HG02852 (cell line): ENCODE measurements at regions not wholly inside any gene's neighbourhood (a gene's known extent, or its start where the extent isn't known, plus 50 kb on each side); places are given as distances from the start of the nearest gene placed in this dataset.
"Not testable (repeated sequence)": the region's sequence is repeated elsewhere in the genome, so short reads cannot be mapped to it uniquely, and the experiment has no call there.

Source experiments
- ATAC-seq: cut with Tn5 transposase; IDR thresholded peaks from one replicate; pipeline ENCODE4 v1.9.1; 2021; ENCODE audit warnings: mild to moderate bottlenecking, moderate library complexity; ENCODE audit not compliant: unreplicated experiment

DNA sequence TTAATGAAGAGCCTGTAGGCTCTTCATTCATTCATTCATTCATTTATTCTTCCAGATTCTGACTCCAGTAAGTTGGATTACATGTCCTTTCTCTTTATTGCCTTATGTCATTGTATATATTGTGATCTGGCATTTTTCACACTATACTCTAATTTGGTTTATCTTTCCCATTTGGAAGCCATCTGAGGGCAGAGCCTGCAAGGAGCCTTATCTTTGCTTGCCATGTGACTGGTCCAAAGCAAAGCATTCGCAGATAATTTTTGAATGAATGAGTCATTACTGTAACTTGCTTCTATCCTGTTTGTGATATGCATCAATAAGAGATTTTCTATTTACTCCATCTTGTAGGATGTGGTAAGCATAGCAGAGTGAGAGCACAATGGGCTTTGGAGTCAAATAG lies 108.4 kb upstream of the DAB1 start:
- ATAC-seq: no peak

DNA sequence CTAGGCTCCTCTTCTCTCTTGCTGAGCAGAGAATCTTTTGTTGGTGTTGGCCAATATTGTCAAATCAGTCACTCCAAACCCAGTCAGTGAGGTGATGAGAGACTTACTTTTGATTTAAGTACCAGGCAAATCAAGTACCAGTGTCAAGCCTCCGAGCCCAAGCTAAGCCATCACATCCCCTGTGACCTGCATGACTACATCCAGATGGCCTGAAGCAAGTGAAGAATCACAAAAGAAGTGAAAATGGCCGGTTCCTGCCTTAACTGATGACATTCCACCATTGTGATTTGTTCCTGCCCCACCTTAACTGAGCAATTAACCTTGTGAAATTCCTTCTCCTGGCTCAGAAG lies 107.0 kb upstream of the DAB1 start:
- ATAC-seq: not testable (repeated sequence)

DNA sequence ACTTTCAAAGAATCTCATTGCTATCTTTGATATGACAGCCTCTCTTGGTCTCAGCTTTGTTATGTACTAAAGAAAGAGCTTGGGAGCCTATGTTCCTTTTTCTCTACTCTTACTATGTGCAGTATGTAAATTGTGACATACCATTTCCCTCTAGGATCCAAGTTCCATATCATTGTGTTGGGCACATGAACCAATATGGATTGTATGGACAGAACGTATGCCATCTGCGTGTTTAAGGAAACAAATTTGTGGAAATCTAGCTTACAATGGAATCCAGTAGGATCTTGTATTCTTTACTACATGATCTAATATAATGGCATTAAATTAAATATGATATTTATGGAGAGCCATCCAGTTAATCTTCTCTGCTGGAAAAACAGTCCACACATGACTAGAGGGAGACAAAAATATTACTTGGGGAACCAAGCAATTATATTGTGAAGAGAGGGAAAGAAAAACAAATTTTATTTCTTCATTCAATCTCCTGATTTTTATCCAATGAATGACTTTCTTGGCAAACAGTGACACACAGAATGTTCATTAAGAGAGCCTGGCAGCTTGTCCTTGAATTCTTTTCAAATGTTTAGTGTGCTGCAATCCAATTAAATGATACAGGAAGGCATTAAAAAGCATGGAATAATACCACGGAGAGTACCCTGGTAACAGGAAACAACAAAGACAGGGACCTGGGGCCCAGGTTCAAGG lies 106.5 kb upstream of the DAB1 start:
- ATAC-seq: no peak

DNA sequence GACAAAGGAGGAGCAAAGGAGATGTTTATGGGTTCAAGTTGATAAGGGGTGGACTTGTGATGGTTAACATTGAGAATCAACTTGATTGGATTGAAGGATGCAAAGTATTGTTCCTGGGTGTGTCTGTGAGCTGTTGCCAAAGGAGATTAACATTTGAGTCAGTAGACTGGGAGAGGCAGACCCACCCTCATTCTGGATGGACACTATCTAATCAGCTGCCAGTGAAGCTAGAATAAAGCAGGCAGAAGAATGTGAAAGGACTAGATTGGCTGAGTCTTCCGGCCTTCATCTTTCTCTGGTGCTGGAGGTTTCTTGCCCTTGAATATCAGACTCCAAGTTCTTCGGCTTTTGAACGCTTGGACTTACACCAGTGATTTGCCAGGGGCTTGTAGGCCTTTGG lies 98.7 kb upstream of the DAB1 start:
- no peak for ATAC-seq

DNA sequence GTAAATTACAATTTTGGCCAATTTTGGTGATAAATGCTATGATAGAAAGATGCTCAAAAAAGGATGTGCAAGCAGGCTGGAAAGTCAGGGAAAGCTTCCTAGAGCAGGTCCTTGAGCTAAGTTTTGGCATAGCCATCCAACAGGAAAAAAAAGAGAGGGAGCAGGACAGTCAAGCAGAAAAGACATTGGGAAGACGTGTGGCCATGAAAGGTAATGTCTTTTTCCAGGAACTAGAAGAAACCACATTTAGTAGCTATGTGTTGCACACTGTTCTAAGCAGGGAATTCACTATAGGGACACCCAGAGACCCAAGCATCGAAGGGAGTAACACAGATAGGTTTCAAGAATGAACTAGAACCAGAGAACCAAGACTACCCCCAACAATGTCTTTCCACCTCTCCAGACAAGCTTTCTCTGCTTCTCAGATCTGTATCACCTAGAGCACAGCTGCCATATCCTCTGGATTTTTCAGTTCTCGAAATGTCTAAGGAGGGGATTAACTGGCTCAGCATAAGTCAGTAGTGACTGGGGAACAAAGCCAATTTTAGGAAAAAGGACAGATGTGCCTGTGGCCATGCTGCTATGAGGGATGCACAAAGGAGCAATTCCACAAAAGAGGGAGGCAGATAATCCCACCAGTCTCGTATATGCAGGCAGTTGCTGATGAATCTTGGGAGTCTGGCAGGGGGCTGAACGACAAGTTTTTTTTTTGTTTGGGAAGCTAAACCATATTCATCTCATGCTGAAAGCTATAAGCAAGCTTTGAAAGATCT lies 97.1 kb upstream of the DAB1 start:
- ATAC-seq: no peak

DNA sequence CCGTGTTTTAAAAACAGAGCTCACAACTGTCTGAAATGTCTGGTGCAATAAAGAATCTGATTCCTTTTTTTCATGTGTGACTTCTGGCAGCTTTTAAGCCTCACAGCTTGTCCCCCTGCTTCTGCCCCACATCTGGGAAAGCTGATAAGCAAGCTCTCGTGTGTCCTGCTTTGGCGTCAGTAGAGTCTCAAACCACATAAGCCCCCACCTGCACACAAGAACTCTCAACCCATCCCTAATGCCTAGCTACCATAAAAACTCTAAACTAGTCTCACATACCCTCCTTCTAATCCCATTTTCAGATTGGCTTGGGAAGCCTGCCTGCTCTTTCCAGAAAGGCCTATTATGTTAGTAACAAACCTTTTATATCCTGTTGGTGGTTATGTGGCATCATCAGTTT lies 94.6 kb upstream of the DAB1 start:
- no peak for ATAC-seq

DNA sequence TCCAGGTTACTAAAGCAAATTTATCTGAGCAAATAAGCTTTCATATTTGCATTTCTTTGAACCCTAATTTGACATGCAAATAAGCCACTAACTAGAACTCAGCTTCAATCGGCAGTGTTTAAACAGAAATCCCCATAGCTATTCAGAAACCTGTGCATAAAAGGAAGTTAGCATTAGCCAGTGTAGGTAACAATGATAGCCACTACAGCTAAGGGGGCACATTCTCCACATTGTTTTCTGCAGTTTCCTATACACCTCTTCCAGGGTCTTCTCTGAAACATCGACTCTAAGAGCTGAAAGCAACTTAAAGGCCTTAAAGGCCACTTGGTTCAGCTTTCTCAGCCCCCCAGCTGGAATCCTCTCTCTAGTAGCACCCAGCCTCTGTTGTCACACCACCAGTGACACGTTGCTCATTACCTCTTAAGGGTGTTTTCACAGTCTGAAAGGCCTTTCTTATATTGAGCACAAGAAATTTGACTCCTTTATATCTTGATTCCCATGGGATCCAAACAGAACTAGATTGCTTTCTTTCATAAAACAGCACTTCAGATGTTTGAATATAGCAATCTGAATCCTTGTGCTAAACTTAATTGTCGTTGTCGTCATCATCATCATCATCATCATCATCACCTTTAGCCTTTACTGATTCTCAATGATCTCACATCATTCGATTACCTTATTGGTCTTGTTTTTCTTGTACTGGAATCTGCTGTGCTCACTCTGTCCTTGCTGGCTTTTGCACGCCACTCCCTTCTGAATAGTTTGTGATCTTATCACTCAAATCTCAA lies 93.9 kb upstream of the DAB1 start:
- ATAC-seq: no peak

DNA sequence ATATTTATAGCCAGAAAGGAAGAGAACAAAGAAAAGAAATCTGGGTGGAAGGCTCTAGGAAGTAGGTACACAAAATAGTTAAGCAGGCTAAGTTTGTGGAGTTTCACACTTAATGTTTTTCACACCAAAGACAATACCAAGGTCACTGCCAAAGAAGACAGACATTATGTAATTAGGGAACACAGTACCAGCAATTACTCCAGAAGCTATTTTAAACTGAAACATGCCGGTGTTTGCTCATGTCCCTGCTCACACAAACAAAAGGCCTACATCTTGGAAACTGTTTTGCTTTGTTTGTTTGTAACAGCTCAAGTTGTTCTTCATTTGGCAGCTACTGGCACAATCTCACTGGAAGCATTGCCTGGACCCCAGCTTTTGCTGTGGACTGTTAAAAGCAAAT lies 88.5 kb upstream of the DAB1 start:
- ATAC-seq: no peak

DNA sequence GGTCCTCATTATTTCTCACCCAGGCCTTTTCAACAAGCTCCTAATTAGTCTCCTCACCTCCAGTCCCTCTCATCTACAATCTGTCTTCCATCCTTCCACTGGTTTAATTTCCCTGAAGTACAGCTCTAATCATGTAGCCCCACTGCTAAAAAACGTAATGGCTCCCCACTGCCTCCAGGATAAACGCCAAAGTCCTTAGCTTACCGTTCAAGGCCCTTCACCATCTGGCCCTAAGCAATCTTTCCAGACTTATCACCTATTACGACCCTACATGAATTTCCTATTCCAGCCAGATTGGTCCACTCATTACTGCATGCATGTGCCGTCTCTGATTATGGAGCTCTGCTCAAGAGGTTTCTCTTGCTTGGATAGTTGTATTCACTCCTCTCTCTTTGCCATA lies 83.1 kb upstream of the DAB1 start:
- no peak for ATAC-seq

DNA sequence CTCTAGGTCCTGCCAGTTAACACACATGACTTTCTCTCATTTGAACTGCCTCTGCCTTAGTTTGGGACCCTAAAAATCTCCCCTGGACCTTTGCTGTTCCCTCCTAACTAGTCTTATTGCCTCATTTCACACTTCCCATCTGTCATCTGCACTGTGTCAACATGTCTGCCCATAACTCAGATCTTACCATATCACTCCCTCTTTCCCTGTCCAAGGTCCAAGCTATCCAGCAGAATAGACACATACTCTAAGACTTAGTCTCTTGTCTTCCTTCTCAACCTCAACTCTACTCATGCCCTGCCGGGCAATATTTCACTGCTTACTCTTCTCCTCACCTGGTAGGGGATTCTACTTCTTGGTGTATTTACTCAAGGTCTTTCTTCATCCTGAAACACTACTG lies 79.5 kb upstream of the DAB1 start:
- ATAC-seq: no peak

DNA sequence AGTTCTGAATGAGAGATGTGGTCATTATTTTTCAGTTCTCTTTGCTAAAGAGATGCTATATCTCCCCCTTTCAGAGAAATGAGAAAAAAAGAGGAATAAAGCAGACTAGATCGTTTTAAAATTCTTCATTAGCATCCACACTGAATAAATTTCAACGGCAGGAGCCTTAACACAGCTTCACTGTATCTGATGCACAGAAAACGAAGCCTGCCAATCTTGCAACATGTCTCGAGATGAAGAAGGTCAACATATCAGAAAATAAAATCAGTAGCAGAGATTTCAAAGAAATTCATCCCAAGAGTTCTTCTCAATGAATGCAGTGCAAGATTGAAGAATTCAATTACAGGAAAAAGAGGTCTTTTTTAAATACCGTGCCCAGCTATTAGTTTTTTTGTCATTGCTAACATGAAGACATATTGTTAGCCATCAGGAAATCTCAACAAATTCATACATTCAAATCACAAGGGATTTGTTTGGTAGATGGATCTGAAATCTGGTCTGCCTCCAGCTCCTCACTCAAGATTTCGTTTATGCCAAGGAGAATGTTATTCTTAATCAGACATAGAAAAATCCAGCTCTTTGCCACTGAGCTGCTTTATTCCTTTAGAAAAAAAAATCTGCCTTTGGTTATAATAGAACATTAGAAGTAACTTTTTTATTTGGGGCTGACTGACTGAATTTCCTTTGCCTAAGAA lies 76.4 kb upstream of the DAB1 start:
- no peak for ATAC-seq

DNA sequence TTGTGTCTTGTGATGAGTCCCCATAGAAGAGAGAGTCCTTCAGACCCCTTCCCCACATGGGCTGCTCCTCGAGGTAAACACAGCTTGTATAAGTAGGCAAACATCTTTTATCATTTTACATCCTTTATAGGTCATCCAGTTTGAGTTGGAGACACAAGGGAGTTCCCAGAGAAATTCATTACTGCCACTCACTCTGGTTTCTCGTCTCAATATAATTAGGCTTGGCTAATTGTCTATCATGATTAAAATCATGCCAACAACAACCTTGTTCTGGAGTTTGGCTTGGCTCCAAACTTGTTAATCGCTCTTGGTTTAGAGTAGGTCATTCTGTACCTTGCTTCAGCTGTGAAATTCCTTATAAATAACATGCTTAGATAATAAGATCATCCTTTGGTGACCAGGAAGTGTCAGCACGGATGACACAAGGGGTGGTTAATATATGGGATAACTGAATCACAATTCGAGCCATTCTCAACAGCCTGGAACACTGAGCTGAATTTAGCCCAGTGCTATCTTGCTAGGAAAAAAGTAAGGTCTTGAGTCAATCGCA lies 70.7 kb upstream of the DAB1 start:
- no peak for ATAC-seq

DNA sequence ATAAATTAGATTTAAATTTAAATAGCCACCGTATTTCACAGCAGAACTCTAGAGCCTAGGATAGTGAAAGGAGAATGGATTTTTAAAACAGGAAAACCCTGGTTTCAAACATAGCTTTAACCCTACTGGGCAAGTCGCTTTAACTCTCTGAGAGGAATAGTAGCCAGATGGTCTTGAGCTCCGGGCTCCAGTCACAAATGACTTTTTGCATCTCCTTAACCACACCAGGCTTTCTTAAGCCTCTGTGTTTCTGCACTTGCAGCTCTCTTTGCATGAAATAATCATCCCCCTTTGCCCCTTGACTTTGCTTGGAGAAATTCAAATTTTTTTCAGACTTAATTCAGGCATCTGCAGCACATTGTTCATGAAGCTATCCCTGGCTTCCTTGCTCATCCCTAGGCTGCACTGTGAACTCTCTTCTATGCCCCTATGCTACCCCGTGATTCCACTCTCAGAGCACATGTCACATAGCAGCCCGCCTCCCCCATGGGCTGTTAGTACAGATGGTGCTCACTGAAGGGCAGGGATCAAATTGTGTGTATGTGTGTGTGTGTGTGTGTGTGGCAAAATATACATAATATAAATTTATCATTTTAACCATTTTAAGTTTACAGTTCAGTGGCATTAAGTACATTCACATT lies 68.8 kb upstream of the DAB1 start:
- ATAC-seq: no peak

DNA sequence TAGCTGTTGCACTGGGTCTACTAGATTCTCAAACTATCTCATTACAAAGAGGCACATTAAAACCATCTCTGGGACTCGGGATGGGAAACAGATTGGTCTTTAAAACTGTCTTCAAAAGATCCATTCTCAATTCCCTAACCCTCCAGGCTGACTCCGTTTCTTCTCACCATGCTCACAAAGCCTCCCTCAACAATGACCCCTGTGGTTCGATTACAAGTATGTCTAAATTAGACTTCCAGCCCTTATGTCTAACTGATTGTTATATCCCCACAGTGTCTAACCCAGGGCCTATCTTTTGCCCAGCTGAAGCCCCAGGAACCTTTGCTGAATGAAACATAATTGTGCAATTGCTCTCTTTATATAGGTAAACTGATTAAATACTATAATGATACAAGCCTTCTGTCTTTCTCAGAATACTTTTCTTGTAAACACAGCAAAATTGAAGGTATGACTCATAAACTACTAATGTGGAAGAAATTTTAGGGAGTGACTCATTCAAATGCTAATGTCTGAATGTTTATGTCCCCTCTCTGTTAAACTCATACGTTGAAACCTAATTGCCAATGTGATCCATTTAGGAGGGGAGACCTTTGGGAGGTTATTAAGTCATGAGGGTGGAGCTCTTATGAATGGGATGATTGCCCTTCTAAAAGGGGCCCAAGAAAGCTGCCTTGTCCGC lies 65.6 kb upstream of the DAB1 start:
- no peak for ATAC-seq

DNA sequence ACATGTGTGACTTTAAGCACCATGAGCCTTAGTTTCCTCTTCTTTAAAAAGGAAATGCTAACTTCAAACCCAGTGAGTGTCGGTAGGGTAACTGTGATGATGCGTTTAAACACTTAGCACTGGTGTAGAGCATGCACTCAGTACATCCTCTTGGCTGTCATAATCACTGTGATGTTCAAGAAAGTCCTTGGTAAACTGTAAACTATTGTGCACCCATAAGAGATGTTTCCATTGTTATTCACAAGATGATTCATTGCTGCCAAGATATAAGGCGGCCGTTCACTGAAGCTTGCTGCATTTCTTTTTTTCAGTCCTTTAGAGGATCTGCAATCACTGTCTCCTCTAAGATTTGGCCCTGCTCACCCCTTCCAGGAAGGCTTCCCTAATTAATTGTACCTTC lies 61.8 kb upstream of the DAB1 start:
- ATAC-seq: no peak

DNA sequence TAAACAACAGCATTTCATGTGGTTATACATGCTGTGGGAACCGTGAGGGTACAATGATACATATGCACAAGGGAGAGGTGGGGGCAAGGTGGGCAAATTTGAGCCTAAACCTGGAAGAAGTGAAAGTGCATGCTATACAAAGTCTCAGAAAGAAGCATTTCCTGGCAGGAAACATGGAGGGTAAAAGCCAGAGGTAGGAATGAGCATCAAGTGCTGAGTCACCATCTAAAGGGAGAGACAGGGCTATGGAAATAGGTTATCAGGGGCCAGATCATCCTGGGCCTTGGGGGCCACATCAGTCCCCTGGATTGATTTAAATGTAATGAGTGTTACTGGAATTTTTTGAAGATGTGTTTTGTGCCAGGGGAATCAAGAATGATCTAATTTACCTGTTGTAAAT lies 60.1 kb upstream of the DAB1 start:
- no peak for ATAC-seq

DNA sequence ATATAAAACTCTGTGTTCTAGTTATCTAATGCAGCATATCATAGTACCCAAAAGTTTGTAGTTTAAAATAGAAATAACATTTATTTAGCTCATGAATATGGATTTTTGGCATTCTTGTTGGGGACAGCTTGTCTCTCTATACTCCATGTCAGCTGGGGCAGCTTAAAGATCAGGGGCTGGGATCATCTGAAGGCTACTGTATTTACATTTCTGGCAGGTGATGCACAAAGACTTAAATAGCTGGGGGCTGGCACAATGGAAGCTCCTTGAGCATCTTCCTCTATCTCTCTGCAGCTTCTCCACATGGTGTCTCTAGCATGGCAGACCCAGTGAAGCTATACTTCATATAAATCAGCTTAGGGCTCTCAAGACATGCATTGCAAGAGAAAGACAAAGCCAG lies 55.6 kb upstream of the DAB1 start:
- no peak for ATAC-seq

DNA sequence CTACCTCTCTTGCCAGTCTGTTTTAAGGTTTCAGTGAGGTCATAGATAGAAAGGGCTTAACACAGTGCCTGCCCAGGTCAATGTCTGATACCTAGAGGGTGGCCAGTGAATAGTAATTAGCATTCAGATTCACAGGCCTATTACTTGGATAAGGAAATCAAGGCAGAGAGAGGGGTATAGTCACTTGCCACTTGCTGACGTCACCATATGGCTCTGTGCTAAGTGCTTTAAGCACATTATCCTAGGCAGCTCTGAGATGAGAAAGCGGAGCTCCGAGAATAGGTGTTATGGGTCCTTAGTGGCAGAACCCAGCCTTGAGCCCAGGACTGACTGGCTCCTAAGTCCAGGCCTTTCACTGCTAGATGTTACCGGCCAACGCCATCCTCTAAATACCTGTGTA lies 51.5 kb upstream of the DAB1 start:
- no peak for ATAC-seq

DNA sequence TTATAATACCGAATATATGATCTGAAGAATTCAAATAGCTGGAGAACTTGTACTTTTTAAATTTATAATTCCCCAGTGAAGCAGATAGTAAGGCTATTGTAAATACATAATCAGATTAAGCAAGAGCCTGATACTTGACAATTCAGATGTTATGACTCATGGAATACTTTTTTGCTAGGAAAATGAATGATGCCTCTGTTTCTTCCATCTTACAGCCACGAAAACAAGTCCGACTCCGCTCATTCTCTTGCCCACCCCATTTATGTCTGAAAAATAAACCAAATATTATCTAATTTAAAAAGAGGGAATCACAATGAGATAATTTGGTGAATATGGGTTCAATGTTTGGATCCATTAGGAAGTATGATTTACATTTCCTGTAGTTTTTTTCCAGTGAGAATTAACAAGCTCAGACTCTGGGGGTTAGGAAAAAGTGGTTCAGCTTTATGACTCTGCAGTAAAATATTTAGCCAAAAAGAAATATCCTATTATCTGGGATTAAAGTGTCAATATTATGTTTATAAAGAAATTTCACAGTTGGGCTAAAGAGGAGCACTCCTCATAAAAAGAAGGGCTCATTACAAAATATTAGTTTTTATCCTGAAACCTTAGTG lies 50.4 kb upstream of the DAB1 start:
- ATAC-seq: no peak
